Cardiac muscle cell (in vitro differentiated cells and primary cell): ENCODE measurements at regions not wholly inside any gene's neighbourhood (a gene's known extent, or its start where the extent isn't known, plus 50 kb on each side); places are given as distances from the start of the nearest gene placed in this dataset.
"Not testable (repeated sequence)": the region's sequence is repeated elsewhere in the genome, so short reads cannot be mapped to it uniquely, and the experiment has no call there.

Experiments used
- DNase-seq, 2 donors: peaks; one replicate each; pipeline versions ENCODE4 v3.0.0 to v3.0.0-alpha.2; 2010 to 2017; ENCODE audit warnings: low read depth in 1 of 2, low spot score in 1 of 2
- H3K27ac ChIP-seq: fragments of 200-600 bp; sonication (generic); 2 replicates; pipeline ENCODE4 v1.5.1; 2016
- H3K27me3 ChIP-seq: fragments of 200-600 bp; sonication (generic); 2 replicates; pipeline ENCODE4 v1.6.0; 2016; ENCODE audit warnings: control low read depth
- H3K36me3 ChIP-seq: fragments of 200-600 bp; sonication (generic); 2 replicates; pipeline ENCODE4 v1.5.1; 2016; ENCODE audit warnings: control low read depth
- H3K4me1 ChIP-seq: fragments of 200-600 bp; sonication (generic); 2 replicates; pipeline ENCODE4 v1.8.1; 2017; ENCODE audit warnings: low read depth, mild to moderate bottlenecking, mixed run types
- H3K4me3 ChIP-seq: fragments of 200-600 bp; sonication (generic); 2 replicates; pipeline ENCODE4 v1.5.1; 2016; ENCODE audit warnings: mild to moderate bottlenecking
- H3K9me3 ChIP-seq: fragments of 200-600 bp; sonication (generic); 2 replicates; pipeline ENCODE4 v1.5.1; 2017; ENCODE audit warnings: low read depth, mild to moderate bottlenecking, control low read depth
- TF ChIP-seq, protein P1 (sequence below): IDR thresholded peaks from 2 replicates; pipeline ENCODE4 v1.5.1; 2012; ENCODE audit warnings: low read depth, mild to moderate bottlenecking, low read length

DNA sequence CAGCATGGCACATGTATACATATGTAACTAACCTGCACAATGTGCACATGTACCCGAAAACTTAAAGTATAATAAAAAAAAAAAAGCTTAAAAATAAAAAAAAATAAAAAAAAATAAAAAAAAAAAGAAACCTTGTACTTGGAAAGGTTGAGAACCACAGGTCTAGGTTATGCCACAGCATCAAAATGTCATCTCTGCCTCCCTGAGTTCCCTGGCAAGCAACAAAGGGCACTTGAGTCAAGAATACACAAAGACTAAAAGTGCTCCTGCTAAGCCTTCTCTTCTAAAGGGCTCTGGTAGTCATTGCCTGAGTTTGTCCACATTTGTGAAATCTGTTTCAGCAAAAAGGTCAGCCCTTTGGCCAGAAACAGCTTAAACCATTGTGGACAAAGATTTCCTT, 395.8 kb upstream of the CCDC54 start:
- no peaks in the 10 kb centered on the region for H3K36me3 ChIP-seq
- no peaks in the 10 kb centered on the region for H3K9me3 ChIP-seq
- H3K27ac ChIP-seq = no peak overlapping the region
- no peak for DNase-seq
- no peak overlapping the region for H3K4me3 ChIP-seq
- H3K4me1 ChIP-seq = no peaks in the 10 kb centered on the region
- TF ChIP-seq, protein P1, sequence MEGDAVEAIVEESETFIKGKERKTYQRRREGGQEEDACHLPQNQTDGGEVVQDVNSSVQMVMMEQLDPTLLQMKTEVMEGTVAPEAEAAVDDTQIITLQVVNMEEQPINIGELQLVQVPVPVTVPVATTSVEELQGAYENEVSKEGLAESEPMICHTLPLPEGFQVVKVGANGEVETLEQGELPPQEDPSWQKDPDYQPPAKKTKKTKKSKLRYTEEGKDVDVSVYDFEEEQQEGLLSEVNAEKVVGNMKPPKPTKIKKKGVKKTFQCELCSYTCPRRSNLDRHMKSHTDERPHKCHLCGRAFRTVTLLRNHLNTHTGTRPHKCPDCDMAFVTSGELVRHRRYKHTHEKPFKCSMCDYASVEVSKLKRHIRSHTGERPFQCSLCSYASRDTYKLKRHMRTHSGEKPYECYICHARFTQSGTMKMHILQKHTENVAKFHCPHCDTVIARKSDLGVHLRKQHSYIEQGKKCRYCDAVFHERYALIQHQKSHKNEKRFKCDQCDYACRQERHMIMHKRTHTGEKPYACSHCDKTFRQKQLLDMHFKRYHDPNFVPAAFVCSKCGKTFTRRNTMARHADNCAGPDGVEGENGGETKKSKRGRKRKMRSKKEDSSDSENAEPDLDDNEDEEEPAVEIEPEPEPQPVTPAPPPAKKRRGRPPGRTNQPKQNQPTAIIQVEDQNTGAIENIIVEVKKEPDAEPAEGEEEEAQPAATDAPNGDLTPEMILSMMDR = no peak
- H3K27me3 ChIP-seq = no peaks in the 10 kb centered on the region

DNA sequence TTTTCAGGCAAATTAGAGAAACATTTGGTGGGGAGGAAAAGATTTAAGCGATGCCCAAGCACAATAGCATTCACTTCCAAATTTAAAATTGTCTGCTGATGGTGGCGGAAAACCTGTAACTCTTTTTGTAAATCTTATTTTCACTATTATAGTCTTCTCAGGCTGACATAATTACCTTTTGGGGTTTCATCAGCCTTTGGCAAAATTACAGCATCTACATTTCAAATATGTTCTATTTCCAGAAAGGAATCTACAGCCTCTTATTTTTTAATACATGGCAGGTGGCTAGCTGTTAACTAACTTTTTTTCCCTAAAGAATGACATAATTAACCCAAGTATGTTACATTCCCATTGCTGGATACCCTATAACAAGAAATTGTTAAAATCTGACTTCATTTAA, 391.5 kb upstream of the CCDC54 start:
- Histone ChIP-seq H3K4me3 (no peak overlapping the region), H3K36me3 (no peaks in the 10 kb centered on the region)
- TF ChIP-seq, protein P1 = no peak

GRCh38 chr3:106998841-106999682, 378.2 kb upstream of the CCDC54 start:
- DNase-seq, H3K9me3 ChIP-seq, H3K4me3 ChIP-seq, H3K36me3 ChIP-seq, H3K4me1 ChIP-seq, H3K27ac ChIP-seq, H3K27me3 ChIP-seq: not testable (repeated sequence)

More for the DNA sequence above, 391.5 kb upstream of the CCDC54 start:
- Histone ChIP-seq H3K27ac (no peak overlapping the region), H3K9me3 (no peaks in the 10 kb centered on the region), H3K4me1 (no peaks in the 10 kb centered on the region), H3K27me3 (no peaks in the 10 kb centered on the region)
- no peak for DNase-seq

DNA sequence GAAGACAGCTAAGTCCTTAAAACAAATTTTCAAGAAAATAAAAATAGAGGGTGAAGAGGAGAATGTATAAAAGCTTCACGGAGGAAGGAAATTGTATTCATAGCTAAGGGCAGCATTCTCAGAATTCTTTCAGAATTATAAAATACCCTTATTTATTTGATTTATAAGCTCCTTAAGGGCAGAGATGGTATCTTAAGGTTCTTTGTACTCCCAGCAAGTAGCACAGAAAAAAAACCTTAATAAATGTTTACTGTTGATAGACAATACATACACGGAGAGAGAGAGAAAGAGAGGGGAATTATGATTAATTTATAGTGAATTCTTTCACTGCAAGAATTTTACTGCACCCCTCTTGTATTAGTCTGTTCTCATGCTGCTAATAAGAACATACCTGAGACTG, 375.6 kb upstream of the CCDC54 start:
- Histone ChIP-seq H3K27me3 (no peaks in the 10 kb centered on the region), H3K9me3 (no peaks in the 10 kb centered on the region), H3K4me3 (no peak overlapping the region), H3K4me1 (no peaks in the 10 kb centered on the region), H3K27ac (no peak overlapping the region), H3K36me3 (no peaks in the 10 kb centered on the region)
- TF ChIP-seq, protein P1 = no peak
- DNase-seq = no peak

DNA sequence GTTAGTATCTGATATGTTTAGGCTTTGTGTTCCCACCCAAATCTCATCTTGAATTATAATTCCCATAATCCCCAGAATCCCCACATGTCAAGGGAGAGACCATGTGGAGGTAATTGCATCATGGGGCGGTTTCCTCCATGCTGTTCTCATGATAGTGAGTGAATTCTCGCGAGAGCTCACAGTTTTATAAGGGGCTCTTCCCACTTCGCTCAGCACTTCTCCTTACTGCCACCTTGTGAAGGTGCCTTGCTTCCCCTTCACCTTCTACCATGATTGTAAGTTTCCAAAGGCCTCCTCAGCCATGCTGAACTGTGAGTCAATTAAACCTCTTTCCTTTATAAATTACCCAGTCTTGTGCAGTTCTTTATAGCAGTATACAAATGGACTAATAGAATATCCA, 371.9 kb upstream of the CCDC54 start:
- H3K27ac ChIP-seq, H3K9me3 ChIP-seq, H3K4me1 ChIP-seq, H3K36me3 ChIP-seq, DNase-seq, H3K4me3 ChIP-seq, H3K27me3 ChIP-seq: not testable (repeated sequence)

GRCh38 chr3:107008213-107008612, 369.0 kb upstream of the CCDC54 start:
- H3K27me3 ChIP-seq = no peaks in the 10 kb centered on the region
- no peak overlapping the region for H3K4me3 ChIP-seq
- no peaks in the 10 kb centered on the region for H3K36me3 ChIP-seq
- TF ChIP-seq, protein P1 = no peak
- H3K4me1 ChIP-seq = no peaks in the 10 kb centered on the region
- H3K27ac ChIP-seq = no peak overlapping the region
- DNase-seq = no peak
- no peaks in the 10 kb centered on the region for H3K9me3 ChIP-seq
